WI38 (cell line): ENCODE measurements at regions not wholly inside any gene's neighbourhood (a gene's known extent, or its start where the extent isn't known, plus 50 kb on each side); places are given as distances from the start of the nearest gene placed in this dataset.

Source experiments
- H3K4me3 ChIP-seq: 2 replicates; pipeline ENCODE4 v1.5.1; 2011; ENCODE audit warnings: low read depth, mild to moderate bottlenecking, control low read depth, low read length
- CTCF ChIP-seq: IDR thresholded peaks from 2 replicates; pipeline ENCODE4 v1.5.1; 2012; ENCODE audit warnings: low read depth, mild to moderate bottlenecking, control low read depth, low read length

GRCh38 chr6:155517294-155517693 lies 61.7 kb upstream of the NOX3 start:
- H3K4me3 ChIP-seq, result no peak overlapping the region
- no peak for TF ChIP-seq CTCF

GRCh38 chr6:155510879-155511278 lies 55.2 kb upstream of the NOX3 start:
- TF ChIP-seq CTCF, result no peak
- H3K4me3 ChIP-seq, result no peak overlapping the region

GRCh38 chr6:155509743-155510475 lies 54.3 kb upstream of the NOX3 start:
- H3K4me3 ChIP-seq, result no peak overlapping the region
- TF ChIP-seq CTCF, result no peak

GRCh38 chr6:155505608-155505989 lies 50.0 kb upstream of the NOX3 start:
- no peak for TF ChIP-seq CTCF
- no peak overlapping the region for H3K4me3 ChIP-seq
